Endothelial cell of umbilical vein (primary cell): ENCODE measurements at regions not wholly inside any gene's neighbourhood (a gene's known extent, or its start where the extent isn't known, plus 50 kb on each side); places are given as distances from the start of the nearest gene placed in this dataset.

ENCODE experiments used
- EZH2 ChIP-seq: IDR thresholded peaks from 2 replicates; pipeline ENCODE4 v1.6.1; 2012; ENCODE audit warnings: borderline replicate concordance, low read depth, mild to moderate bottlenecking, moderate library complexity, low read length, inconsistent platforms; ENCODE audit not compliant: severe bottlenecking
- POLR2A ChIP-seq: IDR thresholded peaks from 2 replicates; pipeline ENCODE4 v1.6.1; 2012; ENCODE audit warnings: low read depth, mild to moderate bottlenecking, control low read depth, low read length
- POLR2AphosphoS5 ChIP-seq: IDR thresholded peaks from 2 replicates; pipeline ENCODE4 v1.6.1; 2012; ENCODE audit warnings: low read depth, mild to moderate bottlenecking, control low read depth, low read length, moderate library complexity; ENCODE audit not compliant: insufficient read depth
- TF ChIP-seq, protein P1 (sequence below), 2 donors: IDR thresholded peaks; 1 replicate in 1 of 2; 2 replicates in 1 of 2; pipeline ENCODE4 v1.5.1; 2011; ENCODE audit warnings: low read length in 2 of 2, mild to moderate bottlenecking in 2 of 2, moderate library complexity in 2 of 2, control low read depth in 1 of 2, inconsistent platforms in 1 of 2, low read depth in 1 of 2; ENCODE audit not compliant: insufficient read depth in 1 of 2; ENCODE audit errors: extremely low read depth in 1 of 2
- TF ChIP-seq, protein P2 (sequence below): IDR thresholded peaks from 2 replicates; pipeline ENCODE4 v1.6.1; 2011; ENCODE audit not compliant: insufficient read depth, insufficient read length

DNA sequence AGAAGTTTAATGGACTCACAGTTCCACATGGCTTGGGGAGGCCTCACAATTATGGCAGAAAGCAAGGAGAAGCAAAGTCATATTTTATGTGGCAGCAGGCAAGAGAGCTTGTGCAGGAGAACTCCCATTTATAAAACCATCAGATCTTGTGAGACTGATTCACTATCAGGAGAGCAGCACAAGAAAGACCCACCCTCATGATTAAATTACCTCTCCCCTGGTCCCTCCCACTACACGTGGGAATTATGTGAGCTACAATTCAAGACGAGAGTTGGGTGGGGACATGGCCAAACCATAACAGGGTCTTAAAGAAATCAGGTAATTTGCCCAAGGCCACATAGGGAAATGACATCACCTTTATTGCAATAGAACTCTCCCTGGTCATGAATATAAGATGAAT lies 1073.3 kb upstream of the ACVR2A start:
- TF ChIP-seq, protein P1, sequence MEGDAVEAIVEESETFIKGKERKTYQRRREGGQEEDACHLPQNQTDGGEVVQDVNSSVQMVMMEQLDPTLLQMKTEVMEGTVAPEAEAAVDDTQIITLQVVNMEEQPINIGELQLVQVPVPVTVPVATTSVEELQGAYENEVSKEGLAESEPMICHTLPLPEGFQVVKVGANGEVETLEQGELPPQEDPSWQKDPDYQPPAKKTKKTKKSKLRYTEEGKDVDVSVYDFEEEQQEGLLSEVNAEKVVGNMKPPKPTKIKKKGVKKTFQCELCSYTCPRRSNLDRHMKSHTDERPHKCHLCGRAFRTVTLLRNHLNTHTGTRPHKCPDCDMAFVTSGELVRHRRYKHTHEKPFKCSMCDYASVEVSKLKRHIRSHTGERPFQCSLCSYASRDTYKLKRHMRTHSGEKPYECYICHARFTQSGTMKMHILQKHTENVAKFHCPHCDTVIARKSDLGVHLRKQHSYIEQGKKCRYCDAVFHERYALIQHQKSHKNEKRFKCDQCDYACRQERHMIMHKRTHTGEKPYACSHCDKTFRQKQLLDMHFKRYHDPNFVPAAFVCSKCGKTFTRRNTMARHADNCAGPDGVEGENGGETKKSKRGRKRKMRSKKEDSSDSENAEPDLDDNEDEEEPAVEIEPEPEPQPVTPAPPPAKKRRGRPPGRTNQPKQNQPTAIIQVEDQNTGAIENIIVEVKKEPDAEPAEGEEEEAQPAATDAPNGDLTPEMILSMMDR (IDR thresholded peaks at IDR 0.05; ENCODE audit: extremely low read depth in 1 of 2, insufficient read depth in 1 of 2, low read depth in 1 of 2, low read length in 2 of 2): no peak
- no peak for TF ChIP-seq POLR2A
- TF ChIP-seq POLR2AphosphoS5: no peak
- no peak for TF ChIP-seq EZH2
- TF ChIP-seq, protein P2, sequence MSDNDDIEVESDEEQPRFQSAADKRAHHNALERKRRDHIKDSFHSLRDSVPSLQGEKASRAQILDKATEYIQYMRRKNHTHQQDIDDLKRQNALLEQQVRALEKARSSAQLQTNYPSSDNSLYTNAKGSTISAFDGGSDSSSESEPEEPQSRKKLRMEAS: no peak
